Lower lobe of right lung (tissue), 2 donors: ENCODE measurements at regions not wholly inside any gene's neighbourhood (a gene's known extent, or its start where the extent isn't known, plus 50 kb on each side); places are given as distances from the start of the nearest gene placed in this dataset.
"Not testable (repeated sequence)": the region's sequence is repeated elsewhere in the genome, so short reads cannot be mapped to it uniquely, and the experiment has no call there.

Source experiments
- ATAC-seq, 2 donors: fragments of 200-7000 bp; cut with Tn5 transposase; one replicate each; pipeline ENCODE4 v1.9.1; 2020 to 2022; ENCODE audit warnings: mild to moderate bottlenecking in 2 of 2, moderate library complexity in 2 of 2
- DNase-seq: peaks from one replicate; pipeline ENCODE4 v3.0.0-alpha.2; 2020
- H3K27ac ChIP-seq: fragments of 200-600 bp; one replicate; pipeline ENCODE4 v1.8.0; 2022
- H3K27me3 ChIP-seq: fragments of 200-600 bp; one replicate; pipeline ENCODE4 v1.8.0; 2022; ENCODE audit warnings: low read depth
- H3K36me3 ChIP-seq: fragments of 200-600 bp; one replicate; pipeline ENCODE4 v1.8.0; 2022; ENCODE audit warnings: mild to moderate bottlenecking
- H3K4me1 ChIP-seq: fragments of 200-600 bp; one replicate; pipeline ENCODE4 v1.8.0; 2022
- H3K4me3 ChIP-seq: fragments of 200-600 bp; one replicate; pipeline ENCODE4 v1.8.0; 2022; ENCODE audit warnings: mild to moderate bottlenecking
- H3K9me3 ChIP-seq: fragments of 200-600 bp; one replicate; pipeline ENCODE4 v1.8.0; 2022
- intact Hi-C: fragments of 100-400 bp; cut with DNase I; formaldehyde crosslinking; loops from one replicate; pipeline ENCODE4 v1.11.0; 2022
- TF ChIP-seq, protein P1 (sequence below): fragments of 200-600 bp; IDR thresholded peaks from one replicate; pipeline ENCODE4 v1.8.0; 2022; ENCODE audit warnings: antibody characterized with exemption, mild to moderate bottlenecking
- donor health status: DM: no; HTN: yes; CAD: no; lungs with severe emphysema.

DNA sequence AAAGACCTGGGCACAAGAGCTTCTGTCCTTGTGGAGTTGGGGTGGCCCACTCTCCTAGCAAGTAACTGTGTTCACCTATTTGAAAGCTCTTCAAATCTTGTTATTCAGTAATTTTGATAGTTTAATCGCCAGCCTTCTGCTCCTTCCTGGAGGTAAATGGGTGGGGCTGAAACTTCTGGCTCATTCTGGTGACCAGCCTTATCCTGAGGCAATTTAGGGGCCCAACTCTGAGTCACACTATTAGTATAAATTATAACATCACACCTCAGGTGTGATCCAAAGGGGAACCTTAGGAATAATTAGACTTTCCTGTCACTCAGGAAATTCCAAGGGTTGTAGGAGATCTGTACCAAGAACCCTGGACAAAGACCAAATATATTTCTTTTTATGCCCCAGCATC, 255.8 kb upstream of the RGPD4 start:
- Histone ChIP-seq H3K36me3 (no peaks in the 10 kb centered on the region), H3K9me3 (no peaks in the 10 kb centered on the region), H3K27ac (no peak overlapping the region), H3K27me3 (no peaks in the 10 kb centered on the region), H3K4me3 (no peak overlapping the region), H3K4me1 (no peaks in the 10 kb centered on the region)
- intact Hi-C loops: no loop called here
- TF ChIP-seq, protein P1, sequence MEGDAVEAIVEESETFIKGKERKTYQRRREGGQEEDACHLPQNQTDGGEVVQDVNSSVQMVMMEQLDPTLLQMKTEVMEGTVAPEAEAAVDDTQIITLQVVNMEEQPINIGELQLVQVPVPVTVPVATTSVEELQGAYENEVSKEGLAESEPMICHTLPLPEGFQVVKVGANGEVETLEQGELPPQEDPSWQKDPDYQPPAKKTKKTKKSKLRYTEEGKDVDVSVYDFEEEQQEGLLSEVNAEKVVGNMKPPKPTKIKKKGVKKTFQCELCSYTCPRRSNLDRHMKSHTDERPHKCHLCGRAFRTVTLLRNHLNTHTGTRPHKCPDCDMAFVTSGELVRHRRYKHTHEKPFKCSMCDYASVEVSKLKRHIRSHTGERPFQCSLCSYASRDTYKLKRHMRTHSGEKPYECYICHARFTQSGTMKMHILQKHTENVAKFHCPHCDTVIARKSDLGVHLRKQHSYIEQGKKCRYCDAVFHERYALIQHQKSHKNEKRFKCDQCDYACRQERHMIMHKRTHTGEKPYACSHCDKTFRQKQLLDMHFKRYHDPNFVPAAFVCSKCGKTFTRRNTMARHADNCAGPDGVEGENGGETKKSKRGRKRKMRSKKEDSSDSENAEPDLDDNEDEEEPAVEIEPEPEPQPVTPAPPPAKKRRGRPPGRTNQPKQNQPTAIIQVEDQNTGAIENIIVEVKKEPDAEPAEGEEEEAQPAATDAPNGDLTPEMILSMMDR: no peak
- no peak for DNase-seq
- ATAC-seq: no peak

DNA sequence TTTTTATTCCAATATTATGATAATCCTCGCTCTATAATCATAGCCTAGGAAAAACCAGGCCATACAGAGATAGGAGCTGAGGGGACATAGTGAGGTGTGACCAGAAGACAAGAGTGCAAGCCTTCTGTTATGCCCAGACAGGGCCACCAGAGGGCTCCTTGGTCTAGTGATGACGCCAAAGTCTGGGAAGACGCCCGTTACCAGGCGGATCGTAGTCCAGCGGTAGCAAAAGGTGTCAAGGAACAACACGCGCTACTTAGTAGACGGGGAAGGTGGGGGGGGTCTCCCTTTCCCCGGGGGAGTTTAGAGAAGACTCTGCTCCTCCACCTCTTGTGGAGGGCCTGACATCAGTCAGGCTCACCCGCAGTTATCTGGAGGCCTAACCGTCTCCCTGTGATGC, 253.8 kb upstream of the RGPD4 start:
- intact Hi-C loops, H3K9me3 ChIP-seq, H3K27me3 ChIP-seq, ATAC-seq, H3K4me1 ChIP-seq, H3K4me3 ChIP-seq, H3K36me3 ChIP-seq, H3K27ac ChIP-seq, DNase-seq: not testable (repeated sequence)

DNA sequence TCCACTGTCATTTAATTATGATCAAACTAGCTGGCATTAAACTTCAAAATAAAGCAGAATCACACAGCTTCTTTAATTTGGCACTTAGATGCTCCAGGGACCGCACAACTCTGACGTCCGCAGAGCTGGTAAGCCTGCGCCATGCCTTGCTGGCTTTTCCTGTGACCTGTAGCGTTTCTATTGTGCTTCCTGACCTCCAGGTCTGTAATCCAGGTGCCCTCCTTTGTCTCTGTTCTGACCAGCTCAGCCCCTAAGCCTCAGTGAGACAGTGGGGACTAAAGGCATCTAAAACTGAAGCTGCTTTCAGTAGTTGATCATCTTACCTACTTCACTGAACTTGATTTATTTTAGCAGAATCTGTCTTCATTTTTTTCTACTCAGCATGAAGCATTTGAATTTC, 249.7 kb upstream of the RGPD4 start:
- Histone ChIP-seq H3K4me1 (no peaks in the 10 kb centered on the region), H3K27ac (no peak overlapping the region), H3K36me3 (no peaks in the 10 kb centered on the region), H3K9me3 (no peaks in the 10 kb centered on the region), H3K4me3 (no peak overlapping the region), H3K27me3 (no peaks in the 10 kb centered on the region)
- DNase-seq (no peak), ATAC-seq (no peak)
- intact Hi-C loops: no loop called here
- TF ChIP-seq, protein P1: no peak

DNA sequence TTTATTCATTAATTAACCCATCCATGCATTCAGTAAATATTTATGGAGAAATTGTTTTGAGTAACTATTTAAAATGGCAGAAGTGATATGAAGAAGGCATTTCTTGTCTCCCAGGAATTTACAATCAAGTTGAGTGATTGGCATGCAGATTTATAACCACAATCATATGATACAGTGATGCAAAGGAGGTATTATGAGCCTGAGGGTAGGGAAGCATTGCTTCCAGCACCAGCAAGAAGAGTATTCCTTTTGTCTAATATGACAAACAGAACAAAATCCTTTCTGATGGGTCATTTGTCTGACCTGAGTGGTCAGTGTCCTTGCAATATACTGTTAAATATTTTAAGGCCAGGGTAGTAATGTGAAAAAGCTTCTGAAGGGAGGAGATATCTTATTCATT, 244.2 kb upstream of the RGPD4 start:
- intact Hi-C loops: no loop called here
- Histone ChIP-seq H3K27ac (no peak overlapping the region), H3K4me3 (no peak overlapping the region), H3K9me3 (no peaks in the 10 kb centered on the region), H3K4me1 (no peaks in the 10 kb centered on the region), H3K27me3 (no peaks in the 10 kb centered on the region), H3K36me3 (no peaks in the 10 kb centered on the region)
- no peak for ATAC-seq
- no peak for DNase-seq
- TF ChIP-seq, protein P1: no peak

DNA sequence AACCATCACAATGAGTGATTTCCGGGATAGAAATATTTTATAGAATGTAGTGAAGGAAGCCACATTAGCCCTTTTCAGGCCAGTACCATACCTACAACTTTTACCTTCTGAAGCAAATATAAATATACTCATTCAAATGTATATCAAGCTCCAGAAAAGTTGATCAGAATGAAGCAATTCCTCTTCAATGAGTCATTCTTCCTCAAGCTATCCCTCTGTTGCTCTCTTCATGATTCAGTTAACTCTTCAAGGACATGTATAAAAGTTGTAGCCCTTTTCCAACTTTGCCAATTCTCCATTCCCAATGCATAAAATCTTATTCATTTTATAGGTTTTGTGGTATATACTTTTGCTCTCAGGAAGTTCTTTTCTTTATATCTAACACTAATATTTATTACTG, 242.1 kb upstream of the RGPD4 start:
- TF ChIP-seq, protein P1: no peak
- DNase-seq: no peak
- Histone ChIP-seq H3K4me1 (no peaks in the 10 kb centered on the region), H3K27me3 (no peaks in the 10 kb centered on the region), H3K9me3 (no peaks in the 10 kb centered on the region), H3K4me3 (no peak overlapping the region), H3K36me3 (no peaks in the 10 kb centered on the region), H3K27ac (no peak overlapping the region)
- ATAC-seq: no peak
- intact Hi-C loops: no loop called here

DNA sequence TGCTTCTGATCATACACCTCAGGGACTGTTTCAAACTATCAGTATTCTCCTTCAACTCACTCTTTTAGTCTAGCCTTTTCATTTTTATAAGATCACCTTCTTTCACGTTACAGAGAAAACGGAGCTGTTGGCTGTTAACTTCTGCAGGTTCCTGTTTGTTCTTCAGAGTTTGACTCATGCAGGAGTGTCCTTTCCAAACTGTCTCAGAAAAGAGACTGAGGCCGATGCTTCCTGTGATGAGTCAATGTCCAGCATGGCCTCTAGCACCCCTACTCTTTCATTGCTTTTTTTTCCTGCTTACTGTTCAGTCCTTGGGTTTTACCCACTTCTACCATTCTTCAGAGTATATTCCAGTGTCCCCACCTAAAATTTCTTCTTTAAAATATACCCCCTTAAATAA, 240.8 kb upstream of the RGPD4 start:
- Histone ChIP-seq H3K27me3 (no peaks in the 10 kb centered on the region), H3K4me3 (no peak overlapping the region), H3K4me1 (no peaks in the 10 kb centered on the region), H3K9me3 (no peaks in the 10 kb centered on the region), H3K36me3 (no peaks in the 10 kb centered on the region), H3K27ac (no peak overlapping the region)
- intact Hi-C loops: no loop called here
- ATAC-seq (no peak), DNase-seq (no peak)
- TF ChIP-seq, protein P1: no peak
